GM18858 (cell line): ENCODE measurements at regions not wholly inside any gene's neighbourhood (a gene's known extent, or its start where the extent isn't known, plus 50 kb on each side); places are given as distances from the start of the nearest gene placed in this dataset.

Source experiments
- ATAC-seq: cut with Tn5 transposase; IDR thresholded peaks from one replicate; pipeline ENCODE4 v1.9.1; 2021; ENCODE audit not compliant: unreplicated experiment

DNA sequence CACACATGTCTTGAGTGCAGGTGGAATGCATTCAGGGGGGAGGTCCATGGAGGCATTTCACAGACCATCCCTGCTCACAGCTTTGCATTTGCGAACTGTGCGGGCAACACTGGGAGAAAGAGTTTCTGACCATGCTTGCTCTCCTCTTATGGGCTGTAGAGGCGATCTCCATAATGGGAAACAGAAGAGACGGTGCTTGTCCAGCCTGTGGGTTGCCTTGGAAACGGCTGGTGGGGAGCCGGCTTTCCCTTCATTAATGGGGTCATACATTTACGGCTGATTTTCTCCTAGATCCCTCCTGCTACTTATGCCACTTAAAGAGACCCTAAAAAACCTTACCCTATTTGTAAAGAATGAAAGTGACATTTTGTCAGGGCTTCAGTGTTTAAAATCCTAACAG lies 147.4 kb downstream of the SOX11 start:
- no peak for ATAC-seq

DNA sequence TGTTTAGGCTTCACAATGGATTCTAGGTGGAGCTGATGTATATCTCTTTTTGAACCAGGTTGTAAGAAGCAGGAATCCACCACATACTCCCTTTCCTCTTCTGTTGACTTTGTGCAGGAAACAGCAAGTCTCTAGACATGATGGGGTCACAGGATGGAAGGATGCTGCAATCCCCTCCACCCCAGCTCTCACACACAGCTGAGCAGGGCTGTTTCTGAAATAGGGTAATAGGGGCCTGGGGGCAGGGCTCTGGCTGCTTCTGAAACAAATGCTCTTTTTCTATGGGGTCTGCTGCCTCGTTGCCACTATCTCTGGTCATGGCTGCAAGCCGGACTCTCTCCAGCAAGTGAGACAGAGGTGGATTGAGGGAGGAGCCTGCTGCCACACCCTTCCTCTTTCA lies 148.9 kb downstream of the SOX11 start:
- no peak for ATAC-seq

DNA sequence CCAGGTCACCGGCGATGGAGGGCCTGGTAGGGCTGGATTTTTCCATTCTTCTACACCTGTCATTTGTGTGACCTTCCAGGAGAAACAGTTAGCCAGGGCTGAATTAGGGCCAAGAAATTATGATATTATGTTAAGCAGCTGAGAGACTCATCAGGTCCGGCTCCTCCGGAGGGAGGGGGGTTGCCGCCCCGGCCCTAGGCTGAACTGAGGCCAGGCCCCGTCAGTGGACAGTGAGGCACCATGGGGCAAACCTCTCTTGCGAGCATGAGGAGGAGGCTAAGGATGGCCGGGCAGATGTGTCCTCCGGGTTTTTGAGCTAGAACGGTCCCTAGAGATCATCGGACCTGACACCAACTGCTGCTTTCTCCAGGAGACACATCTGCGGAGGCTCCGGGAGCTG lies 150.1 kb downstream of the SOX11 start:
- no peak for ATAC-seq

DNA sequence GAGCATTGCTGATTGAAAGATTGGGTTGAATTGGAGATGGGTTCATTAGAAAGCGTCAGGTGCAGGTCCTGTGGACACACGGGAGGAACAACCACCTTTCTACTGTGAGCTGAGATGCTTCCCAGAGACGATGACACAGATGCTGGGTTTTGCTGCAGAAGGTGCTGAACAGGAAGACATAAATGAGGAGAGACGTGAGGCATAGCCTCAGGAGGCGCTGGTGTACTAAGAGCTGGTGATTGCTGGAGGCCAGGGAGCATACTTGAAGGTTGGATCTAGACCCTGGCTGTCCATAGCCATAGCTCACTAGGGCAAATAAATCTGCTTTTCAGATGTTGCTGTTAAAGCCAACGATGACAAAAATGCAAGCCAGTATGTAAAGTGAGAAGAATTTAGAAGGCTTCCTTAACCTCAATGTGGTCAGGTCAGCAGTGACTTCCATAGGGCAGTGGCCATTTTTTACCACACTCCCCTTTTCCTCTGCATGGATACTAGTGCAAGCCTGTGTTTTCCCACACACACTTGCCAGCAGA lies 153.7 kb downstream of the SOX11 start:
- no peak for ATAC-seq

DNA sequence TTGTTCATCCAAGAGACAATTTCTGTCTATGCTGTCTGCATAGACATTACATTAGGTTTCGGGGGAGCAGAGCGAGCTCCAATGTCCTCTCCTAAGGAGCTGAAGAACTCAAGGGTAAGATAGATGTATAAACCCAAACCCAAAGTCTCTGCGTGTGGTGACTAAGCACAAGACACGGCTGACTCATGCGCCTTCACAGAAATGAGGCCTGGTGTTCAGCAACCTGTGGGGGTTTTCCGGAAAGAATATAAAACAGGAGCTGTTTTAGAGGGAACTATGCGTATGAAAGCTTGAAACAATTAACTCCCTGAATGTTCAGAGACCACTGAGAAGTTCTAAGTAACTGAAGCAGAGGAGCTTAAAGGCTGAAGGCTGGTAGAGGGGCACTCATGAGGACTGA lies 154.7 kb downstream of the SOX11 start:
- ATAC-seq = no peak

DNA sequence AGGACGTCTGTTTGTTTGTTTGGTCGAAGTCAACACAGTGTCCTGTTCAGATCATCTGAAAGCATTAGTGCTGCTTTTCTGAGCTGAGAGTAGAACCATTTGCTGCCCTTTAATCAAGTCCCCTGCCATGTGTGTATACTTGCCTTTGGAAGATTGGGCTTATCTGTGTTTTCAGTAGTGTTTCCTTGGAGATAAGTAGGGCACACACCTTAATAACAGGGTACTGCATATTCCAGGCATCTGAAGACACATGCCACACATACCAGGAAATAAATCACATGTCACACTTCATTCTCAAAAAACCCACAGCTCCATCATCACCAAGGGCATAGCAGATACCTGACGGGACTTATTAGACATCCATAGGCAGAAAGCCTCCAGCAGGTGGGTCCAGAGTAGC lies 157.4 kb downstream of the SOX11 start:
- ATAC-seq = no peak

DNA sequence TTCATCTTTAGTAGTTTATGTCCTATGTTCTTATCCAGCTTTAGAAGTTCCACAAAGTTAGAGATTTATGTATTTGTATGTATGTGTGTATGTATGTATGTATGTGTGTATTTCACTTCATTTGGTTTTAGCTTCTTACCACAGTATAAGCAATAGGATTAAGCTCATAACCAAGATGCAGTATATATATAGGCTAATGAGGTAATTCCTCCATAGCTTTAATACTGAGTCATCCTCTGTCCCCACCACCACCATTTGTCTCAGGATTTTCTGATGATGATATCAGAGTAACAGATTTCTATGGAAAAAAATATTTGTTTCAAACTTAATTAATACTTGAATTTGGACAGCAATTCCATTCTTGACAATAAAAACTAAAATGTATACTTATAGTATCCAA lies 159.2 kb downstream of the SOX11 start:
- ATAC-seq = no peak

DNA sequence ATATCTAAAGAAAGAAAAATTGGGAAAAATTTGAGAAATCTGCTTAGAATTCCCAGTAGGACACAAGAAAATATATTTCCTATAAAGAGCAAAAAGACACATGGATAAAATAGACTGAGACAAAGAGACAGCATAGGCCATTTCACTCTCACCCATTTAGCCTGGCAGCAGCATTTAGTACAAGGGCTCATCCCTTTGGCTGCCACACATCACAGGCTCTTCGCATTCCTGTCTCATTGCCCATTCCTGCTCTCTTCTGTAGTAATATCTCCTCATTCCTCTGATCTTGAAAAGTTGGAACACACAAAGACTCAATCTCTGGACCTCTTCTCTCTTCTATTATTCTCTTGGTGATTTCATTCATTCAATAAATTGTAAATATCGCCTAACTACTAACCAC lies 162.6 kb downstream of the SOX11 start:
- ATAC-seq = no peak

DNA sequence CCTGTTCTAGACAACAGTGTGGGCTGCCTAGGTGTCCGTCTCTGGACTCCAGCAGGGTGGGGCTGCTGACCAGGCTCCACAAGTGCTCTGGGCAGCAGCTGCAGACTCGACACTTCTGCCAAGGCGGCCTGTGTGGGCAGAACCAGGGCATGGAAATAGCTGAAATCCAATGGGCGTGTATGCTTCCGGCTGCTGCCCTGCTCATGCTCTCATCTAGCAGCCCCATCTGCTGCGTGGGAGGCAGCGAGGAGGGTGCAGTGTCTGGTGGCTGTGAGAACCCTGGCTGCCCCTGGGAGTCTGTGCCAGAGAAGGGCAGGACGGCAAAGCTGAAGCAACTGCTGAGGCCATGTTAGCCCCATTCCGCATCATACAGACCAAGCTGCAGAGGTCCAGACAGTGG lies 174.9 kb downstream of the SOX11 start:
- no peak for ATAC-seq

DNA sequence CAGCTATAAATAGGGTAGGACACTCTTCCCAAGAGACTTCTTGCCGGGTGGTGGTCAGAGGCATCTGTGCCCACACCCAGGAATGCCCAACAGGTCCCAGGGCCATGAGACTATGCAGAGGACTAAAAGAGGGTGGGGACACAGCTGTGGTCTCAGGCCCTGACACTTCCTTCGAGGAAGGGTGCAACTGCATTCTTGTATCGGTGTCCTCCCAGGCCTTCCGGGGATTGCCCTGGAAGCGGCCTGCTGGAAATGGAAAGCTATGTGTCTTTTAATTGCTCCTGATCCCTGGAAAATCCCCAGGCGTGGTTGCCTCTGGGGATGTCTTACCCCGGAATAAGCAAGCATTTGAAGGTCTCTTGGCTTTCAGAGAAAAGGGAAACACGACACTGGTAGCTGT lies 176.7 kb downstream of the SOX11 start:
- no peak for ATAC-seq

DNA sequence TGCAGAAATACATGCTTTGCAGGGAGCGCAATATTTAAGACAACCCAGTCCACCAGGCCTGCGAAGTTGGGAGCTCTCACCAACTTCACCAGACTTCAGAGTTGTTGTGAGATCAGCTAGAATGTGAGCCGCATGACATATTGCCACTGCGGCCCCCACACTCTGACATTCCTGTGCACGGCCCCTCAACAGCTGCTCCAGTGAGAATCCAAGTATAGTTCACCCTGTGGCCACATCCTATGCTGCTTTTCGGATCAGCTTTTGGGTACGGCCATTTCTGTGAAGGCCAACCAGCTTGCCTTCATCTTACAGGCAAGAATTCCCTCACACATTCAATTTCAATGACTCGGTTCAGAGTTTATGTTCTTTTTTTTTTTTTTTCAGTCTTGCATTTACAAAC lies 177.8 kb downstream of the SOX11 start:
- ATAC-seq = no peak

DNA sequence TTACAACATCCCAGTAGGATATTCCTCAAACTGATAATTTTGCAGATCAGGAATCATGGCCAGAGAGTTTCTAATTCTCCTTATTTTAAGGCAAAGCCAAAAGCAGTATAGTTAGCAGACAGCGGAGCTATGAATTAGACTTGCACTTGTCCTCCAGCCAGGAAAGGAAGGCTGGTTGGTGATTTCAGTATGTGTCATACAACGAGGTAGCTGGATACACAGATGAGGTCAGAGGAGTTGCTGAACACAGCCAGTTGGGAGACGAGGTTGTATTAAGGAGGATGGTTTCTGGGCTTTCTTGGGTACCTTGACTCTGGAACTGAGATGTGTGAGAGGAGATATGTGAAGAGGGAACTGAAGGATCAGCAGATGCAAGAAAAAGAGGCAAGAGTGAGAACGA lies 185.2 kb downstream of the SOX11 start:
- no peak for ATAC-seq

DNA sequence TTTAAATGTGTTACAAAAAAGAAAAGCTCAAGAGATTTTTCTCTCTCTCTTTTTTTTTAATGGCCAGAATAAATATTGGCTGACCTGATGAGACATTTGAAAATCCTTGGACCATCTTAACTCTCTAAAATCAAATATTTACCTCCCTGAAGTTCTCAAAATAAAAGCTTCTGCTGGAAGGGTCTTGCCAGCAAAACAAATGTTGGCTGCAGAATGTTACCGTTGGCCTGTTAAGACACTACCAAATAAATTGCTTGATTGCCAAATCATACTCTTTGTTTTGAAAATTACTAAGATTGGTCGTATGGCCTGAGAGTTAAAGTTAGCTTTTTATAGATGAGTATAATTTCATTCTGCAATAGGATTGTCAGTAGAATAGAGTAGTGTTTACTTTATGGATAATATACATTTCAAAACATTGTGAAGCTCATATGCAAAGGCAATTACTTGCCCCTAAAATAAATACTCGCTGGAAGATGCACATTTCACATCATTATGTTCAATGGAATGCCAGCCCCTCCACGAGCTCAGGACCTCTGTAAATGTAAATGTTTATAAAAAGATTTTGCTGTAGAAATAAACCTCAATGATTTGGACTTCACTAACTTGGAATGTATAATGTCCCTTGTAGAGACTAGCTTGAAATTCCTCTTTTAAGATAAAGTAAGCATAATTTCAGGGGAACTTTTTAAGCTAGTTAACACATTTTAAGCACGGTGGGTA lies 193.4 kb downstream of the SOX11 start:
- ATAC-seq = no peak

DNA sequence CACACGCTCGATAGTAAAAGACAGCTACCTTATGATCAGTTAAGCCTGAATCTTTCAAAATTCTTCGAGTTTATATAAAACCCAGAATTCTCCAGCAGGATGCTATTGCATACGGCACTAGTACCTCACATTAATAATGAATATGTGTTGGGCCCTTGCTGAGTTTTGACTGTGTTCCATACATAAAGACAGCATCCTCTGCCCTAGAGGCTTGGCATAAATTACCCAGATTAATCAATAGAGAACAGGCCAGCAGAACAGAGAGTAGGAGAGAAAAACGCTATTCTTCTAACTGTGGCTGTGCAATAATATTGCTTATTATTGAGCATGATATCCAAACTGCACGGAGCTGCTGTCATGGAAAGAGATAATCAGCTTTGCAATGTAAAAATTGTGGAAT lies 194.3 kb downstream of the SOX11 start:
- no peak for ATAC-seq

DNA sequence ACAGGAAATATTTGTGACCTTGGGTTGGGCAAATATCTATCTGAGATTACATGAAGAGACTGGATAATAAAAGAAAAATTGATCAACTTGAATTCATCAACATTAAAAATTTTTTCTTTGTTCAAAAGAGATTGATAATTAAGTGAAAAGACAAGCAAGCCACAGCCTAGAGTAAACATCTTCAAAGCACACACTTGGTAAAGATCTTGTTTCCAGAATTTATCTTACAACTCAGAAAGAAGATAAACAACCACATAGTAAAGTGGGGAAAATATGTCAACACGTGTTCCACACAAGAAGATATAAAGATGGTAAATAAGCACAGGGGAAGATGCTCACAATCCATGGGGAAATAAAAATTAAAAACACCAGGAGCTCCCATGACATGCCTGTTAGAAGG lies 195.9 kb downstream of the SOX11 start:
- no peak for ATAC-seq

DNA sequence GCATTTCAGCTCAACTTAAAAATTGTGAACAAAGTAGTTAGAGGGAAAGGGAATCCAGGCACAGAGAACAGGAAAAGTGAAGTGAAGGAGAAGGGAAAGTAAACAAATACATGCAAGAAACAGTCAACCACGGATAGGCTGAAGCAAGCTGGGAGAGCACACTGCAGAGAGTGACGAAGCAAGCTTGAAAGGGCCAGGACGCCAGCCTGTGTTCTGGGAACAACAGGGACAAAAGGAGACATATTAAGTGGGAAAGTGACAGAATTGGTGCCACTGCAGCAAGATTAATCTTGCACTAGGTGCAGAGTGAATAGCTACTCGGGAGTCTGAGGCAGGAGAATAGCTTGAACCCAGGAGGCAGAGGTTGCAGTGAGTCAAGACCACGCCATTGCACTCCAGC lies 197.3 kb downstream of the SOX11 start:
- ATAC-seq = no peak

DNA sequence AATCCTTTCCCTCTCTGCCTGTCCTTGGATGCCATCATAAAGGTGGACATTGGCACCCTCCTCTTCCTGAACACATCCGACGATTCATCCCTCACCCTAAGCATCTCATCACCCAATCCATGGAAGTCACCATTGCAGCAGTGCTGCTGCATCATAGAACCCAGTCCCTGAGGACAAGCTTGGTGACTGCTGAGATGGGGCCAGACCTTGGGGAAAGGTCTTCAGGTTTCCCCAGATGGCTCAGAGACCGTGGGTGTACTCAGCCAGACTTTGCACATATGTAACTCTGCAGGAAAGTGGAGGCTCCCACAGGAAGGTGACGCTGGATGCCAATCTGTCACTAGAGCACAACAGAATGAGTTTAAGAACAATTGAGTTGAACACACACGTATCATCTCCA lies 202.2 kb downstream of the SOX11 start:
- ATAC-seq = no peak

DNA sequence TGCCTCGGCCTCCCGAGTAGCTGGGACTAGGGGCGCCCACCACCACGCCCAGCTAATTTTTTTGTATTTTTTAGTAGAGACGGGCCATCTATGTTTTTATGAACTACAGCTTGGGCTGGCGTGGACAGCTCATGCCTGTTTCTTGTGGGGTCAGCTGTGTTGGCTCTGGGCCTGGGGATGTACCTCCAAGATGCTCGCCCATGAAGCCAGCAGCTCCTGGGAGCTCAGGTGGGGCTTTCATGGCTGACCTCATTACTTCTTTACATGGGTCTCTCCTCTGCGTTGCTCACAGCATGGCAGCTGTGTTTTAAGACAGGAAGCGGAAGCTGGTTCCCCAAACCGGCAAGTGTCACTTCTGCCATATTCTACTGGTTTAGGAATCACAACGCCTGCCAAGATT lies 203.1 kb downstream of the SOX11 start:
- ATAC-seq = no peak

DNA sequence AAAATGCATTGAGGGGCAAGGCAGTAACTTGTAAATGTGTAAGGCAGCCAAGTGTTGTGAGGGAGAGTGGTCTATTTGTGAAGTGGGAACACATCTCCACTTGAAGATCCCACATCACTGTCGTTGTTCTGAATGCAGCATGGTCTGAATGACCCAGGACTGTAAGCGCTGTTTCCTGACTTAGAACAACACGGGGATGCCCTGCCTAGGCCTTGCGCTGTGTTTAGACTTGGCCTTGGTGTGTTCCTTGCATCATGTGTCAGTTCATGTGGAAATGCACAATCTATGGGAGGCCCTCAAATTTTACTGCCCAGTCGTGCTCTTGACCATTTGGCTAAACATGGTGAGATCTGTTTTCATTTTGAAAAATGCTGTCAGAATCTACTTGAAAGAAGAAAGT lies 205.1 kb downstream of the SOX11 start:
- no peak for ATAC-seq

DNA sequence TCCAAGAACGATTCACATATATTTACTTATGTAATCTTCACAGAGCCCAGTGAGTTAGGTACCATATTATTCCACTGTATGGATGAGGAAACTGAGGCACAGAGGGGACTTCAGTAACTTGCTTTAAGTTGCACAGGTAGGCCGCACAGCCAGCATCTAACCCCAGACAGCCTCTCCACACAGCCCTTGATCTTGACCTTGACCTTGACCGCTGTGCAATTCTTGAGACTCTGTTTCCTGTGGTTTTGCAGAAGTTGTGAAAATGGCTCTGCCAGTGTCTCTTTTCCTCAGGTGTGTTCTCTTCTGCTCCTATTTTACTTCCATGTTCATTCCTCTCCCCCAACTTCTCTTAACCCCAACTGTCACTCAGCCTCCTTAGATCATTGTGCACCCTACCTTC lies 206.5 kb downstream of the SOX11 start:
- ATAC-seq = no peak

DNA sequence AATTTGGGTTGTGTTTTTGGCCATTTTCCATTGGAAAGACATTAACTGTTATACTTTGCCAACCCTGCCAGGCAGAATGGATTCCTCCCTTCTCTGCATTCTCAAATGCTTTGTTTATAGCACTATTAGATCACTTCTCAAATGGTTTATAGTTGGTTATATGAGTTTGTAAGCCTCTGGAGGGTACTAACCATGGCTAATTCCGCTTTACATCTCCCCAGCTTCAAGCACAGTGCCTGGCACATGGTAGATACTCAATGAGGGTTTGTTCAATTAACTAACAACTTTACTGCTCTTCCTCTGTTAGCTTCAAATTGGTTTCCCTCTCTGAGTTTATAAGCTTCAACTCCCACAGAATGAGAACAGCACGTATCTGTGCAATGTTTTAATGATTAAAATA lies 213.5 kb downstream of the SOX11 start:
- no peak for ATAC-seq

DNA sequence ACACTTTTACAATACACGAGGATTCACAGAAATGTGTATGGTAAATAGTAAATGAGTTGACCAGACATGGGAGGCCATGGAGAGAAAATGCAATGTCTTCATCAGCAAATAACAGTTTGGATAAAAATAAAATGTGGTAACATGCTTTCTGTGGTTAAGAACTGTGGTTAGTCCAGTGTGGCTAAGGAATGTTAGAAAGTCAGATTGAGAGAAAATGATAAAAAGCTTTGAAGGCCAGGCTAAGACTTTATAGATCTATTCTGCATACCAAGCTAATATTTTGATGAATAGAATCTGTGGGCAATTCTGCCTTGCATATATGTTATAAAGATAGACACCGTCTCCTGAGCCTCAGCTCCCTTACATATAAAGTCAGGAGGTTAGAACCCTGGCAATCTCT lies 215.9 kb downstream of the SOX11 start:
- ATAC-seq = no peak

DNA sequence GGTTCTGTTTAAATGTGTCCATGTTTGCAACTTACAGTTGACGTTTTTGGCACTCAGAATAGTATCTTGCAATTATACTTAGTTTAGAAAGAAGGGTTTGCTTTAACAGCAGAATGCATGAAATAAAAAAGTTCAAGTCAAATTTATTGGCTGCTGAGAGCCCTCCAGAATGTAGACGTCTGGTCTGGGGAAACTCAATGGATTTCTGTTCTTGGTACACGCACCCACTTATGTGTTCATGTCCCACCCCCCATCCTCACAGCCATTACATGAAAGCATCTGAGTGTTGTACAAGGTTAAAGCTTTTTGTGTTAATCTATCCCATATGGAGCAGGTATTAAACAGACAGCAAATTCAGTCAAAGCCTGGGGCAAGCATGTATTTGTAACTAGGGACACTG lies 219.5 kb downstream of the SOX11 start:
- no peak for ATAC-seq
